ENCODE measurements at regions not wholly inside any gene's neighbourhood (a gene's known extent, or its start where the extent isn't known, plus 50 kb on each side); places are given as distances from the start of the nearest gene placed in this dataset.
"Not testable (repeated sequence)": the region's sequence is repeated elsewhere in the genome, so short reads cannot be mapped to it uniquely, and the experiment has no call there.

DNA sequence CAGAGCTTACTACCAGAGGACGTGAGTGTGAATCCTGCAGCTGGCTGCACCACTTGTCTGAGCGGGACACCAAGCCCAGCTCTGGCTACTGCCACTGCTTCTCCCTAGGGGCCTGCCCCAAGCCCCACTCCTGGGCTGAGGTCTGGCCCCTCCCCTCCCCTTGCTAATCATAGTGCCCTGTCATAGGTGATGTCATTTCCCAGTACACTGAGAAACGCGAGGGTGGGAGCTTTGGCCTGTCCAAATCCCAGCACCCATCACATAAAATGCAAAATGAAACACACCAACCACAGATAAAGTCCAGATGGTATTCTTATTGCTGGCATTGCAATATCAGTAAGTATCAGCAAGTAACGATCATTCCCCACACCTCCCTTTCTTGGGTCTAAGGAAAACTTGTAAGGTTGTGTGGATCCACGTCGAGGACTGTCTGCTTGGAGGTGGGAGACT lies 77.7 kb downstream of the TOMM20 start:
- intact Hi-C loops (cut with DNase I), result no loop called here

DNA sequence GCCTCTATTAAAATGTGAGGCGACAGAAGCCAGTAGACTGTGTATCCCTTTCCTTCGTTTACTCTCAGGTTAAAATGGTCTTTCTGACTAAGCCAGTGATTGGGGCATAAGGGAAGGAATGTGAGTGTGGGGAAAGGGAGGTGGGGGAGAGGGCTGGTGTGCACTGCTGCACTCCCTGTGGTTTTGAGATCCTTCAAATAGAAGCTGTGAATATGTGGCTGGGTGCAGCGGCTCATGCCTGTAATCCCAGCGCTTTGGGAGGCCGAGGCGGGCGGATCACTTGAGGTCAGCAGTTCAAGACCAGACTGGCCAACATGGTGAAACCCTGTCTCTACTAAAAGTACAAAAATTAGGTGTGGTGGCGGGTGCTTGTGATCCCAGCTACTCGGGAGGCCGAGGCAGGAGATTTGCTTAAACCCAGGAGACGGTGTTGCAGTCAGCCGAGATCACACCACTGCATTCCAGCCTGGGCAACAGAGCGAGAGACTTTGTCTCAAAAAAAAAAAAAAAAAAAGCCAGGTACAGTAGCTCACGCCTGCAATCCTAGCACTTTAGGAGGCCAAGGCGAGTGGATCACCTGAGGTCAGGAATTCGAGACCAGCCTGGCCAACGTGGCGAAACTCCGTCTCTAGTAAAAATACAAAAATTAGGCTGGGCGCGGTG lies 78.8 kb downstream of the TOMM20 start:
- not testable (repeated sequence) for ATAC-seq, H3K4me3 ChIP-seq, H3K9me3 ChIP-seq, H3K36me3 ChIP-seq, H3K27me3 ChIP-seq, DNase-seq
- 96 to 97% methylated on average over 21 of the region's 21 CpGs for WGBS, 2 donors
- H3K27ac ChIP-seq, result peak overlapping the region in 6 of 10 donors; percentile 85 to 97 (median 92)
- intact Hi-C loops (cut with DNase I), result loop anchor here in 6 of 10 donors (2.0 to 10.0 kb wide), 5 partner anchors 38 to 63 kb away; no protein-coding TSS in a partner anchor
- peaks cover 5 to 55% (median 38%) of the 10 kb centered on the region in 9 donors for H3K4me1 ChIP-seq

More for the DNA sequence above, 77.7 kb downstream of the TOMM20 start:
- H3K27ac ChIP-seq, result peak overlapping the region in 7 of 10 donors; percentile 4 to 92 (median 43)
- ATAC-seq (peak in 7 of 8 donors; percentile 32 to 70 (median 43)), DNase-seq (peak; percentile 47 to 56)
- H3K36me3 ChIP-seq, result no peaks in the 10 kb centered on the region
- TF ChIP-seq, protein P1, sequence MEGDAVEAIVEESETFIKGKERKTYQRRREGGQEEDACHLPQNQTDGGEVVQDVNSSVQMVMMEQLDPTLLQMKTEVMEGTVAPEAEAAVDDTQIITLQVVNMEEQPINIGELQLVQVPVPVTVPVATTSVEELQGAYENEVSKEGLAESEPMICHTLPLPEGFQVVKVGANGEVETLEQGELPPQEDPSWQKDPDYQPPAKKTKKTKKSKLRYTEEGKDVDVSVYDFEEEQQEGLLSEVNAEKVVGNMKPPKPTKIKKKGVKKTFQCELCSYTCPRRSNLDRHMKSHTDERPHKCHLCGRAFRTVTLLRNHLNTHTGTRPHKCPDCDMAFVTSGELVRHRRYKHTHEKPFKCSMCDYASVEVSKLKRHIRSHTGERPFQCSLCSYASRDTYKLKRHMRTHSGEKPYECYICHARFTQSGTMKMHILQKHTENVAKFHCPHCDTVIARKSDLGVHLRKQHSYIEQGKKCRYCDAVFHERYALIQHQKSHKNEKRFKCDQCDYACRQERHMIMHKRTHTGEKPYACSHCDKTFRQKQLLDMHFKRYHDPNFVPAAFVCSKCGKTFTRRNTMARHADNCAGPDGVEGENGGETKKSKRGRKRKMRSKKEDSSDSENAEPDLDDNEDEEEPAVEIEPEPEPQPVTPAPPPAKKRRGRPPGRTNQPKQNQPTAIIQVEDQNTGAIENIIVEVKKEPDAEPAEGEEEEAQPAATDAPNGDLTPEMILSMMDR (IDR thresholded peaks at IDR 0.05), result no peak
- WGBS, 2 donors, result 47 to 50% methylated on average over 7 of the region's 7 CpGs
- no peaks in the 10 kb centered on the region for H3K9me3 ChIP-seq
- H3K4me3 ChIP-seq, result no peak overlapping the region
- no peaks in the 10 kb centered on the region for H3K27me3 ChIP-seq
- peaks cover 5 to 55% (median 38%) of the 10 kb centered on the region in 9 donors for H3K4me1 ChIP-seq

DNA sequence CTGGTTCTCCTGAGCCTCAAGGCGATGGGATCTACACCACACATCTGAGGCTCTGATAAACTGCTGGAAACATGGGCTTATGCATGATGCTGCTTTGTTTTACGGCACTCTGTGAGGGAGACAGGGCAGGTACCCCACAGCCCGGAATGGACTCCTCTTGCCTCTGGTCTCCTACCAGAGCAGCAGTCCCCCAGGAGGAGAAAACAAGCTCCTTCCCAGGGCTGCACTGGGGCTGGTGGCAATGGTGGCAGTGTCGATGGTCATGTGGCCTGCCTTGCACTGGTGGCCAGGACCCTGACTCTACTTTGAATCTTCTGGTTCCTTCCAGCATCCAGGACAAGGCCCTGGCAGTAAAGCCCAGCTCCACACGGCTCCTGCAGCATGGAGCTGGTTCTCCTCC lies 79.4 kb downstream of the TOMM20 start:
- intact Hi-C loops (cut with DNase I), result loop anchor here in 6 of 10 donors (2.0 to 10.0 kb wide), 5 partner anchors 37 to 62 kb away; no protein-coding TSS in a partner anchor
- TF ChIP-seq, protein P1 (IDR thresholded peaks at IDR 0.05), result no peak
- WGBS, 2 donors, result 91 to 92% methylated on average over 5 of the region's 5 CpGs

DNA sequence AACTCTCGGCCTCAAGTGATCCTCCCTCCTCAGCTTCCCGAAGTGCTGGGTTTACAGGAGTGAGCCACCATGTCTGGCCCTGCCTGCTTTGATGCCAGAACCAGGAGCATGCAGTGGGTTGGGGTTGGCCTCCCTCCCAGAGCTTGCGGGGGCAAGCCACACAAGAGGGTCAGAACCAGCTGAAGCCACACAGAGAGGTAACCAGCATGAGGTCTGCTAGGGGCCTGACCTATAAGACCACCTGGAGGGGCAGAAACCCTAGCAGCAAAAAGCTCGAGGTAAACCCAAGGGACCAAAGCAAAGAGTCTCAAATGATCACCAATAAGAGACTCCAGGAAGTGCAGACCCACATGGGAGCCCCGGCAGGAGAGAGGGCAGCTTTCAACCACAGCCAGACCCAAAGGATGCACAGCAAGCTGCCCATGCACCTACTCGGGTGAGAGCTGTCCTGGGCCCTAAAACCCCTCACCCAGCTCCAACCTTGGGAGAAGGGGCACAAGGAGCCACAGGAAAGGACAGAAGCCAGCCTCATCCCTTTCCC lies 81.2 kb downstream of the TOMM20 start:
- H3K9me3 ChIP-seq, result no peaks in the 10 kb centered on the region
- ATAC-seq (peak in 1 of 8 donors; percentile 21), DNase-seq (no peak)
- TF ChIP-seq, protein P1 (IDR thresholded peaks at IDR 0.05), result no peak
- H3K27me3 ChIP-seq, result no peaks in the 10 kb centered on the region
- peaks cover 5 to 53% (median 38%) of the 10 kb centered on the region in 9 donors for H3K4me1 ChIP-seq
- 67 to 69% methylated on average over 6 of the region's 6 CpGs for WGBS, 2 donors
- intact Hi-C loops (cut with DNase I), result loop anchor here in 5 of 10 donors (5.0 to 10.0 kb wide), 4 partner anchors 35 to 53 kb away; no protein-coding TSS in a partner anchor
- H3K27ac ChIP-seq, result peak overlapping the region; percentile 79 to 97 (median 91)
- H3K36me3 ChIP-seq, result no peaks in the 10 kb centered on the region
- H3K4me3 ChIP-seq, result peak overlapping the region in 1 of 10 donors; percentile 19

More for the DNA sequence above, 79.4 kb downstream of the TOMM20 start:
- Histone ChIP-seq H3K4me1 (peaks cover 5 to 55% (median 38%) of the 10 kb centered on the region in 9 donors), H3K4me3 (no peak overlapping the region), H3K27ac (peak overlapping the region in 8 of 10 donors; percentile 20 to 97 (median 91)), H3K36me3 (no peaks in the 10 kb centered on the region), H3K9me3 (no peaks in the 10 kb centered on the region), H3K27me3 (no peaks in the 10 kb centered on the region)
- ATAC-seq (peak in 1 of 8 donors; percentile 24), DNase-seq (no peak)

Measured in heart right ventricle (tissue), 16 donors.